ENCODE measurements at regions not wholly inside any gene's neighbourhood (a gene's known extent, or its start where the extent isn't known, plus 50 kb on each side); places are given as distances from the start of the nearest gene placed in this dataset.

GRCh38 chr9:111985315-111985714 lies 88.7 kb downstream of the UGCG start:
- DNase-seq = no peak

- DNase-seq = peak in 2 of 6 experiments; percentile 16 to 17
These were observed 89.5 kb downstream of the UGCG start for GRCh38 chr9:111986035-111986556.
